ENCODE measurements at regions not wholly inside any gene's neighbourhood (a gene's known extent, or its start where the extent isn't known, plus 50 kb on each side); places are given as distances from the start of the nearest gene placed in this dataset.

DNA sequence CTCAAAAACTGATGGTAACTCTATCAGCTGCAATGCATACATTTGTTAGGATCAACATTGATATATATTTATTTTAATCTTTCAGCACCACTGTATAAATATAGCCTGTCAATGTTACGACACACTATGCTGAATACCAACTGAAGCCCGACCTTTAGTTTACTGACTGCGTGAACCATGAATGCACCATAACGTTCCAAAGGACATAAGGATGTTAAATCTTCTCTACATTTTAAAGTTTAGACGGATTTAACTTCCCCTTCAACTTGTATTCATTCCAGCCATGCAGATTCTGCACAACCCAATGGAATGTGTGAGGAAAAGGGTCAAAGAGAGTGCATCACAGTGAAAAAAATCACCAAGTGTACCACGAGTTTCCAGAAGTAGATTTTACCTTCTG, 489.5 kb downstream of the IRS1 start:
- no peak overlapping the region for H3K27ac ChIP-seq
- no peak for DNase-seq
- intact Hi-C loops (cut with DNase I): no loop called here
- no peak for ATAC-seq
- no peaks in the 10 kb centered on the region for H3K27me3 ChIP-seq (ENCODE audit: low read depth)
- no peaks in the 10 kb centered on the region for H3K4me1 ChIP-seq
- TF ChIP-seq, protein P1, sequence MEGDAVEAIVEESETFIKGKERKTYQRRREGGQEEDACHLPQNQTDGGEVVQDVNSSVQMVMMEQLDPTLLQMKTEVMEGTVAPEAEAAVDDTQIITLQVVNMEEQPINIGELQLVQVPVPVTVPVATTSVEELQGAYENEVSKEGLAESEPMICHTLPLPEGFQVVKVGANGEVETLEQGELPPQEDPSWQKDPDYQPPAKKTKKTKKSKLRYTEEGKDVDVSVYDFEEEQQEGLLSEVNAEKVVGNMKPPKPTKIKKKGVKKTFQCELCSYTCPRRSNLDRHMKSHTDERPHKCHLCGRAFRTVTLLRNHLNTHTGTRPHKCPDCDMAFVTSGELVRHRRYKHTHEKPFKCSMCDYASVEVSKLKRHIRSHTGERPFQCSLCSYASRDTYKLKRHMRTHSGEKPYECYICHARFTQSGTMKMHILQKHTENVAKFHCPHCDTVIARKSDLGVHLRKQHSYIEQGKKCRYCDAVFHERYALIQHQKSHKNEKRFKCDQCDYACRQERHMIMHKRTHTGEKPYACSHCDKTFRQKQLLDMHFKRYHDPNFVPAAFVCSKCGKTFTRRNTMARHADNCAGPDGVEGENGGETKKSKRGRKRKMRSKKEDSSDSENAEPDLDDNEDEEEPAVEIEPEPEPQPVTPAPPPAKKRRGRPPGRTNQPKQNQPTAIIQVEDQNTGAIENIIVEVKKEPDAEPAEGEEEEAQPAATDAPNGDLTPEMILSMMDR (IDR thresholded peaks at IDR 0.05): no peak
- no peaks in the 10 kb centered on the region for H3K36me3 ChIP-seq
- H3K4me3 ChIP-seq: no peak overlapping the region
- H3K9me3 ChIP-seq: no peaks in the 10 kb centered on the region

DNA sequence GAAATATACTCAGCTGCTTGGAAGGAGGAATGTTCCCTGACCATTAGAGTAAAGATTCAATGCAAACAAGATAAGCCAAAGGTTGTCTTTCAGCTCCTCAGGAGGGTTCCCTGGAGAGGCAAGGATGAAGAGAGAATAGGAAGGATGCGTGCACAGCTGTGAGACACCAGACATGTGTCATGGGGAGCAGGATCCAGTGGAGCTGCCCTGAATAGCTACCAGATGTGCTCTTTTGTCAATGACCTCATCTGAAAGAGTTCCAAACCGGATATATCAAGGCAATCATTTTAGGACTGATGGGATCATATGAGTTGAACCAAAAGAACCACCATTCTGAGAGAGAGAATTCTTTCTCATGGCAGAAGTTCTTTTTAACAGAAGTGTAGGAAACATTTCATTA, 490.6 kb downstream of the IRS1 start:
- no peaks in the 10 kb centered on the region for H3K4me1 ChIP-seq
- H3K27me3 ChIP-seq (ENCODE audit: low read depth): no peaks in the 10 kb centered on the region
- H3K27ac ChIP-seq: no peak overlapping the region
- no peaks in the 10 kb centered on the region for H3K36me3 ChIP-seq
- TF ChIP-seq, protein P1 (IDR thresholded peaks at IDR 0.05): no peak
- intact Hi-C loops (cut with DNase I): no loop called here
- H3K4me3 ChIP-seq: no peak overlapping the region
- H3K9me3 ChIP-seq: no peaks in the 10 kb centered on the region
- ATAC-seq (peak in 1 of 2 donors; percentile 25), DNase-seq (no peak)

DNA sequence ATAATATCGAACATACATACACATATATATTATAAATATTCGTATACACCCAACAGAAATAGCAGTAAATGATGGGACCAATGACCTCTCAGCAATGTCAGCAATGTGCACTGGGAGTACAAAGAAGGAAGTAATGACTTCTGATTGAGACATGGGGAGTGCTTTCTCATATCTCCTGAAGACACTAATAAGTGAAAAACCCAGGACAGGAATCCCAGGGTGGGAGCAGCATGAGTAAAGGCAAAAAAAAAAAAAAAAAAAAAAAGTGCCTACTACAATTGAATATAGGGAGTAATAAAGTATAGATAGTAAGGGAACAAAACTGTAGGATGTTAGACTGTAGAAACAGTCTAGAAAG, 491.3 kb downstream of the IRS1 start:
- no peak for ATAC-seq
- intact Hi-C loops (cut with DNase I): no loop called here
- H3K9me3 ChIP-seq: no peaks in the 10 kb centered on the region

DNA sequence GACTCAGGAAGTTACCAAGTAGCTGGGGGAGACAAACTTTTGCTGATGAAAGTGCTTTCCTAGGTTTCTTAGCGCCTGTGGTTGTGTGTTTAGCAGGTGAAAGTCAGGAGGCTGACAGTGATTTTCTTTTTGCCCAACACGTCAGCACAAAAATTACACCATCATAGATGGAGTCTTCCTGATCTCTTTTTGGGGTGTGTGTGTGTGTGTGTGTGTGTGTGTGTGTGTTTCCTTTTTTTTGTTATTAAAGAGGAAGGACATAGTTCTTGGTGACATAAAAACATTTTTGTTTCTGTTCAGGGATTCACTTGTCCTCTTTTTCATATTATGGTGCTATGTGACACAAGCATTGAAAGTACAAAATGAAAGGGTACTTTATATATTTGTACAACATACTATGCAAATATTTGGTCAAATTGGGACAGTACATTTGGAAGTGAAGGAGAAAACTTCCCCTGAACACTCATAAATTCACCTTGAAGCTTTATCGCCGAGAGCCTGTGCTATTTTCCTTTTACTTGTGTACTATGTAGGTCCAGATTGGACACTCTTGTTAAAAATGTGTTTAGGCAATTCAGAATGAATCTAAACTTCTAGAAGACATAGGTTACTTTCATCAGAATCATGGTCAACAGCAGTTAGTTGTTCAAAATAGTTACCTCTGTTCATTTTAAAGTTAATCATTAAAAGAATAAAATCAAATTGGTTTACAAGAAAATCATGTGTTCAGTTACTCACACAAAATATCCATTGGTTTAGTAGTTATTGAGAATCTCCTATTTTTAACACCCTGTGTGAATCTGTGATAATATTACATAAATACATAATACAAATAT, 491.9 kb downstream of the IRS1 start:
- ATAC-seq (peak; percentile 33 to 47), DNase-seq (no peak)
- Histone ChIP-seq H3K4me1 (no peaks in the 10 kb centered on the region), H3K27ac (no peak overlapping the region), H3K9me3 (no peaks in the 10 kb centered on the region), H3K4me3 (no peak overlapping the region), H3K27me3 (ENCODE audit: low read depth) (no peaks in the 10 kb centered on the region), H3K36me3 (no peaks in the 10 kb centered on the region)
- intact Hi-C loops (cut with DNase I): no loop called here
- TF ChIP-seq, protein P1 (IDR thresholded peaks at IDR 0.05): no peak

More for the DNA sequence above, 491.3 kb downstream of the IRS1 start:
- no peak for DNase-seq
- TF ChIP-seq, protein P1 (IDR thresholded peaks at IDR 0.05): no peak
- Histone ChIP-seq H3K4me3 (no peak overlapping the region), H3K4me1 (no peaks in the 10 kb centered on the region), H3K27ac (no peak overlapping the region), H3K36me3 (no peaks in the 10 kb centered on the region), H3K27me3 (ENCODE audit: low read depth) (no peaks in the 10 kb centered on the region)

DNA sequence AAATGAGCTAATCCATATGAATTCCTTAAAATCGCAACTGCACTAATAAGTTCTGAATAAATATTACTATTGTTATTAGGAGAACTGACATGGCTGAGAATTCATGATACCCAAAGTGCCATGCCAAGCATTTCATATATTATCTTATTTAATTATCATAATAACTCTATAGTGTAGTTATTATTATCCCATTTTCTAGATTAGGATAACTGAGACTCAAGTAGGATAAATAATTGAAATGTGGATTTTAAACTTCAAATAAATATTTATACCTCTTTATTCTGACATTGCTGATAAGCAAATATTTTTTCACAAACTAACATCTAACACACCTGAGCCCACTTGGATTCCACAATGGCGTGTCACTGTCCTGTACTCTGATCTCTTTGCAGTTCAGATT, 492.7 kb downstream of the IRS1 start:
- no peaks in the 10 kb centered on the region for H3K9me3 ChIP-seq
- no peak for ATAC-seq
- no peaks in the 10 kb centered on the region for H3K4me1 ChIP-seq
- H3K27ac ChIP-seq: no peak overlapping the region
- H3K27me3 ChIP-seq (ENCODE audit: low read depth): no peaks in the 10 kb centered on the region
- no peak for DNase-seq
- TF ChIP-seq, protein P1 (IDR thresholded peaks at IDR 0.05): no peak
- H3K4me3 ChIP-seq: no peak overlapping the region
- H3K36me3 ChIP-seq: no peaks in the 10 kb centered on the region
- intact Hi-C loops (cut with DNase I): no loop called here
